Esophagus squamous epithelium (tissue), 4 donors: ENCODE measurements at regions not wholly inside any gene's neighbourhood (a gene's known extent, or its start where the extent isn't known, plus 50 kb on each side); places are given as distances from the start of the nearest gene placed in this dataset.

ENCODE experiments used
- POLR2A ChIP-seq, 4 donors: fragments of 450-650 bp; IDR thresholded peaks; one replicate each; pipeline ENCODE4 v1.6.1; 2017; ENCODE audit warnings: antibody characterized with exemption in 4 of 4, mild to moderate bottlenecking in 4 of 4, moderate library complexity in 3 of 4
- TF ChIP-seq, protein P1 (sequence below), 6 experiments: fragments of 450-650 bp in 4 of 6; fragments of 200-600 bp in 2 of 6; sonication (generic) in 2 of 6; IDR thresholded peaks; one replicate each; pipeline ENCODE4 v1.5.1; 2016 to 2019; ENCODE audit warnings: antibody characterized with exemption in 6 of 6, mild to moderate bottlenecking in 4 of 6, moderate library complexity in 4 of 6

DNA sequence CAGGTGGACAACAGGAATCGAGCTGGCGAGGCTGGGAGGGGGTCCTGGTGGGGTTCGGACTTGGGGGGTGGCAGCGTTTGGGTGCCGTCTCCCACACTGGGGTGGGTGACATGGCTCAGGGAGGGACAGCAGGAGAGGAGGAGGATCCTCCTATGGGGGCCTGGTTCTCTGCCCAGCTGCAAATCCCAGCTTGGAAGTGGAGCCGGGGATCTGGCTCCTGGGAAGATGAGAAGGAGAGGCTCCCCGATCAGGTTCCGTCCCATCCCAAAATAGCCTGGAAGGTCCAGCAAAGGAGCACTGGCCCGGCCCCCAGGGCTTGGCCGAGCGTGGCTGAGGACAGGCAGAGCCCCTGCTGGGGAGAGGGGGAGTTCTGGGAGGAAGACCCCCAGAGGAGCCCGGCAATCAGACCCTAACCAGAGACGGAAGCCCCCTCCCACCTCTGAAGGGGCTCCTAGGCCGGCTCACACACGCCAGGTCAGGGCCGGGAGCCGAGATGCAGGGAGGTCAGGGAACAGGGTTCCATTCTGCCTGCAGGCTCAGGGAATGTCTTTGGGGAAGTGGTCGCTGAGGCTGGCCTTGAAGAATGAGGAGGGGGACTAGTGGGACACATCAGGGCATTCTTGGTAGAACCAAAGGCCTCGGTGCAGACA lies 143.7 kb downstream of the ENGASE start:
- TF ChIP-seq, protein P1, sequence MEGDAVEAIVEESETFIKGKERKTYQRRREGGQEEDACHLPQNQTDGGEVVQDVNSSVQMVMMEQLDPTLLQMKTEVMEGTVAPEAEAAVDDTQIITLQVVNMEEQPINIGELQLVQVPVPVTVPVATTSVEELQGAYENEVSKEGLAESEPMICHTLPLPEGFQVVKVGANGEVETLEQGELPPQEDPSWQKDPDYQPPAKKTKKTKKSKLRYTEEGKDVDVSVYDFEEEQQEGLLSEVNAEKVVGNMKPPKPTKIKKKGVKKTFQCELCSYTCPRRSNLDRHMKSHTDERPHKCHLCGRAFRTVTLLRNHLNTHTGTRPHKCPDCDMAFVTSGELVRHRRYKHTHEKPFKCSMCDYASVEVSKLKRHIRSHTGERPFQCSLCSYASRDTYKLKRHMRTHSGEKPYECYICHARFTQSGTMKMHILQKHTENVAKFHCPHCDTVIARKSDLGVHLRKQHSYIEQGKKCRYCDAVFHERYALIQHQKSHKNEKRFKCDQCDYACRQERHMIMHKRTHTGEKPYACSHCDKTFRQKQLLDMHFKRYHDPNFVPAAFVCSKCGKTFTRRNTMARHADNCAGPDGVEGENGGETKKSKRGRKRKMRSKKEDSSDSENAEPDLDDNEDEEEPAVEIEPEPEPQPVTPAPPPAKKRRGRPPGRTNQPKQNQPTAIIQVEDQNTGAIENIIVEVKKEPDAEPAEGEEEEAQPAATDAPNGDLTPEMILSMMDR (IDR thresholded peaks at IDR 0.05): no peak
- TF ChIP-seq POLR2A (IDR thresholded peaks at IDR 0.05): no peak
